SK-N-SH treated with all-trans-retinoic acid at 6 μM for 48 hours (cell line): ENCODE measurements at regions not wholly inside any gene's neighbourhood (a gene's known extent, or its start where the extent isn't known, plus 50 kb on each side); places are given as distances from the start of the nearest gene placed in this dataset.

ENCODE experiments used
- ARNTL ChIP-seq: fragments of 450-650 bp; formaldehyde crosslinking; IDR thresholded peaks from 2 replicates; pipeline ENCODE4 v1.5.0; 2020; ENCODE audit warnings: low read depth, mild to moderate bottlenecking, moderate library complexity, borderline replicate concordance
- OSR1 ChIP-seq: fragments of 250-450 bp; sonication (Bioruptor Pico); IDR thresholded peaks from 2 replicates; pipeline ENCODE4 v1.8.0; 2022; ENCODE audit warnings: moderate library complexity, mild to moderate bottlenecking, inconsistent platforms
- PATZ1 ChIP-seq: fragments of 250-450 bp; sonication (Bioruptor Pico); IDR thresholded peaks from 2 replicates; pipeline ENCODE4 v1.8.0; 2020; ENCODE audit warnings: mild to moderate bottlenecking, moderate library complexity, borderline replicate concordance
- PPARA ChIP-seq: fragments of 250-450 bp; sonication (Bioruptor Pico); IDR thresholded peaks from 2 replicates; pipeline ENCODE4 v1.5.0; 2020; ENCODE audit warnings: mild to moderate bottlenecking, borderline replicate concordance
- SNAI2 ChIP-seq: fragments of 250-450 bp; sonication (Bioruptor Pico); IDR thresholded peaks from 2 replicates; pipeline ENCODE4 v1.5.0; 2020; ENCODE audit warnings: mild to moderate bottlenecking, moderate library complexity
- ZC3H10 ChIP-seq: fragments of 250-450 bp; sonication (Bioruptor Pico); IDR thresholded peaks from 2 replicates; pipeline ENCODE4 v1.5.1; 2021; ENCODE audit warnings: mild to moderate bottlenecking, moderate library complexity
- ZFP3 ChIP-seq: fragments of 250-450 bp; sonication (Bioruptor Pico); IDR thresholded peaks from 2 replicates; pipeline ENCODE4 v1.5.0; 2020; ENCODE audit warnings: mild to moderate bottlenecking, moderate library complexity
- ZNF565 ChIP-seq: fragments of 450-650 bp; formaldehyde crosslinking; conservative IDR thresholded peaks from 2 replicates; pipeline ENCODE4 v1.5.0; 2020; ENCODE audit warnings: low read depth, mild to moderate bottlenecking, moderate library complexity
- ZNF70 ChIP-seq: fragments of 450-650 bp; formaldehyde crosslinking; IDR thresholded peaks from 2 replicates; pipeline ENCODE4 v1.5.0; 2020; ENCODE audit warnings: mild to moderate bottlenecking, moderate library complexity
- TF ChIP-seq, protein P1 (sequence below): fragments of 250-450 bp; sonication (Bioruptor Pico); IDR thresholded peaks from 2 replicates; pipeline ENCODE4 v1.5.1; 2020; ENCODE audit warnings: low read depth, mild to moderate bottlenecking, moderate library complexity

DNA sequence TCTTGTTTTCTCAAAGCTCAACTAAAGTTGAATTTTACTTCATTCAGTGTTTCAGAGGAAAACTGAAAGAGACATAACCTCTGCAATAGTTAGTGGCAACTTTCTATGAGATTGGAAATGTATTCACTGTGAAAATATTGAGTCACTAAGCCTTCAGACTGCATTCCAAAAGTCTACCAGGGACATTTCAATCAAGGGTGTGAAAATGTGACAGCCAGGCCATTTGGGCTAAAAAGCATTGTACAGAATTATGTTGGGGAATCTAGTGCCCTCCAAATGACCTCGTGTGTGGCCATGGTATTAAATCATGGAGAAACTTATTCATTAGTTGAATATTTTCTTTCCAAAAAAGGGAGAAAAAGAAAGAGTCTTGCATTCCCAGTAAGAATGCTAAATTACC, 251.9 kb downstream of the GRB14 start:
- no peak for TF ChIP-seq PATZ1 (CRISPR knock-in tag)
- TF ChIP-seq ARNTL (CRISPR knock-in tag): no peak
- TF ChIP-seq ZNF565: no peak
- TF ChIP-seq, protein P1, sequence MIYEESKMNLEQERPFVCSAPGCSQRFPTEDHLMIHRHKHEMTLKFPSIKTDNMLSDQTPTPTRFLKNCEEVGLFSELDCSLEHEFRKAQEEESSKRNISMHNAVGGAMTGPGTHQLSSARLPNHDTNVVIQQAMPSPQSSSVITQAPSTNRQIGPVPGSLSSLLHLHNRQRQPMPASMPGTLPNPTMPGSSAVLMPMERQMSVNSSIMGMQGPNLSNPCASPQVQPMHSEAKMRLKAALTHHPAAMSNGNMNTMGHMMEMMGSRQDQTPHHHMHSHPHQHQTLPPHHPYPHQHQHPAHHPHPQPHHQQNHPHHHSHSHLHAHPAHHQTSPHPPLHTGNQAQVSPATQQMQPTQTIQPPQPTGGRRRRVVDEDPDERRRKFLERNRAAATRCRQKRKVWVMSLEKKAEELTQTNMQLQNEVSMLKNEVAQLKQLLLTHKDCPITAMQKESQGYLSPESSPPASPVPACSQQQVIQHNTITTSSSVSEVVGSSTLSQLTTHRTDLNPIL (CRISPR knock-in tag): no peak
- no peak for TF ChIP-seq SNAI2
- TF ChIP-seq OSR1 (CRISPR knock-in tag): no peak
- TF ChIP-seq ZC3H10 (CRISPR knock-in tag): no peak
- TF ChIP-seq ZFP3: no peak
- TF ChIP-seq ZNF70: no peak
- no peak for TF ChIP-seq PPARA (CRISPR knock-in tag)
